ENCODE measurements at regions not wholly inside any gene's neighbourhood (a gene's known extent, or its start where the extent isn't known, plus 50 kb on each side); places are given as distances from the start of the nearest gene placed in this dataset.

DNA sequence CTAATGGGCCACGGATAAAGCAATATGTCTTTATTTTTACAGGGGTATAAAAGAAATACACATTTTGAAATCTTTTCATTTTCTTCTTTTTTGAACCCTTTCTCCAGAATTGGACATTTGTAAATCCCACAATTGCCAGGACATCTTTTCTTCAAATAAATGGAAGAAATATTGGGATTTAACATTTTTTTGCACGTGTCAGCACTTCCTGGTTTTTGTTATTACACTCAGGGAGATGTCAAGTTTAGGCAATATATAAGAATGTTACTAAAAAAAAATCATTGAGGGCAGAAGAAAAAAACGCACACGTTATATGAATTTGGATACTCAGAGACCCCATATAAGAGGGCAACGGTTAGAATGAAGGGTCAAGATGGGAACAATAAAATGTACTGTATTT is 78.3 kb upstream of the TMCO5A start:
- 96% methylated on average over 5 of the region's 5 CpGs for WGBS
- H3K4me1 ChIP-seq (replicated peaks), result no peaks in the 10 kb centered on the region
- no peaks in the 10 kb centered on the region for H3K27me3 ChIP-seq (replicated peaks; ENCODE audit: insufficient read depth)
- no peaks in the 10 kb centered on the region for H3K36me3 ChIP-seq
- DNase-seq (ENCODE audit: low spot score), result no peak
- intact Hi-C loops (cut with DNase I), result no loop called here
- no peak overlapping the region for H3K27ac ChIP-seq
- no peaks in the 10 kb centered on the region for H3K9me3 ChIP-seq
- TF ChIP-seq POLR2A (IDR thresholded peaks at IDR 0.05), result no peak
- TF ChIP-seq POLR2AphosphoS5 (IDR thresholded peaks at IDR 0.05), result no peak
- TF ChIP-seq, protein P1, sequence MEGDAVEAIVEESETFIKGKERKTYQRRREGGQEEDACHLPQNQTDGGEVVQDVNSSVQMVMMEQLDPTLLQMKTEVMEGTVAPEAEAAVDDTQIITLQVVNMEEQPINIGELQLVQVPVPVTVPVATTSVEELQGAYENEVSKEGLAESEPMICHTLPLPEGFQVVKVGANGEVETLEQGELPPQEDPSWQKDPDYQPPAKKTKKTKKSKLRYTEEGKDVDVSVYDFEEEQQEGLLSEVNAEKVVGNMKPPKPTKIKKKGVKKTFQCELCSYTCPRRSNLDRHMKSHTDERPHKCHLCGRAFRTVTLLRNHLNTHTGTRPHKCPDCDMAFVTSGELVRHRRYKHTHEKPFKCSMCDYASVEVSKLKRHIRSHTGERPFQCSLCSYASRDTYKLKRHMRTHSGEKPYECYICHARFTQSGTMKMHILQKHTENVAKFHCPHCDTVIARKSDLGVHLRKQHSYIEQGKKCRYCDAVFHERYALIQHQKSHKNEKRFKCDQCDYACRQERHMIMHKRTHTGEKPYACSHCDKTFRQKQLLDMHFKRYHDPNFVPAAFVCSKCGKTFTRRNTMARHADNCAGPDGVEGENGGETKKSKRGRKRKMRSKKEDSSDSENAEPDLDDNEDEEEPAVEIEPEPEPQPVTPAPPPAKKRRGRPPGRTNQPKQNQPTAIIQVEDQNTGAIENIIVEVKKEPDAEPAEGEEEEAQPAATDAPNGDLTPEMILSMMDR (IDR thresholded peaks at IDR 0.05), result no peak
- no peak overlapping the region for H3K4me3 ChIP-seq

DNA sequence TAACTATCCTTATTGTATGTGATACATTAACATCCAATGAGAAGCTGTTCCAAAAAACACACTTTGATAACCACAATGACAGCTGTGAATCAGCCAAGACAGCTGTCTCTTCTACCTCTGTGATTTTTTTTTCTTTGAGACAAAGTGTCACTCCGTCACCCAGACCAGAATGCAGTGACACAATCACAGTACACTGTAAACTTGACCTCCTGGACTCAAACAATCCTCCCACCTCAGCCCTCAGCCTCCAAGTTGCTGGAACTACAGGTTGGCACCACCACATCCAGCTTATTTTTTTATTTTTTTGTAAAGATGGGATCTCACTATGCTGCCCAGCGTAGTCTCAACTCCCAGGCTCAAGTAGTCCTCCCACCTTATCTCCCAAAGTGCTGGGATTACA is 73.5 kb upstream of the TMCO5A start:
- Histone ChIP-seq H3K9me3 (no peaks in the 10 kb centered on the region), H3K4me1 (replicated peaks) (no peaks in the 10 kb centered on the region), H3K36me3 (no peaks in the 10 kb centered on the region), H3K27ac (no peak overlapping the region), H3K27me3 (replicated peaks; ENCODE audit: insufficient read depth) (no peaks in the 10 kb centered on the region), H3K4me3 (no peak overlapping the region)
- DNase-seq (ENCODE audit: low spot score), result no peak
- WGBS, result 98% methylated on average over 2 of the region's 2 CpGs
- intact Hi-C loops (cut with DNase I), result no loop called here
- TF ChIP-seq, protein P1 (IDR thresholded peaks at IDR 0.05), result no peak
- TF ChIP-seq POLR2AphosphoS5 (IDR thresholded peaks at IDR 0.05), result no peak
- no peak for TF ChIP-seq POLR2A (IDR thresholded peaks at IDR 0.05)

DNA sequence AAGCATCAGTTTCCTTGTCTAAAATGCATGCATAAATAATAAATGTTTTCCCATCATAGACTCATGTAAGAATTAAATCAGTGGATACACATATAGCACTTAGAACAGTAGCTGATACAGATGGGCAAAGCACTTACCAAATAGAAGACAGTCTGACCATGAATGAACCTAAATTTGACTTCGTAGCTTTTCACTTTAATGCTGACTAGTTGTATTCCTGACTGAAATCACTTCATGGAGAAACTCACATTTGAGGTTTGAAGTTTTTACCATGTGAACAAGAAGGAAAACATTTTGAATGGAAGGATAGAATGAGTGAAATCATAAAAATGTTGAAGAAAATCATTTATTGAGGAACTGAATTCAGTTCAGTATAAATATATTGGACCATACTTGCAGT is 68.8 kb upstream of the TMCO5A start:
- no peaks in the 10 kb centered on the region for H3K27me3 ChIP-seq (replicated peaks; ENCODE audit: insufficient read depth)
- 91% methylated on average over 1 of the region's 1 CpG for WGBS
- H3K9me3 ChIP-seq, result no peaks in the 10 kb centered on the region
- intact Hi-C loops (cut with DNase I), result no loop called here
- DNase-seq (ENCODE audit: low spot score), result no peak
- H3K36me3 ChIP-seq, result no peaks in the 10 kb centered on the region
- H3K4me3 ChIP-seq, result no peak overlapping the region
- no peak for TF ChIP-seq POLR2AphosphoS5 (IDR thresholded peaks at IDR 0.05)
- TF ChIP-seq, protein P1 (IDR thresholded peaks at IDR 0.05), result no peak
- TF ChIP-seq POLR2A (IDR thresholded peaks at IDR 0.05), result no peak
- H3K4me1 ChIP-seq (replicated peaks), result no peaks in the 10 kb centered on the region
- H3K27ac ChIP-seq, result no peak overlapping the region

DNA sequence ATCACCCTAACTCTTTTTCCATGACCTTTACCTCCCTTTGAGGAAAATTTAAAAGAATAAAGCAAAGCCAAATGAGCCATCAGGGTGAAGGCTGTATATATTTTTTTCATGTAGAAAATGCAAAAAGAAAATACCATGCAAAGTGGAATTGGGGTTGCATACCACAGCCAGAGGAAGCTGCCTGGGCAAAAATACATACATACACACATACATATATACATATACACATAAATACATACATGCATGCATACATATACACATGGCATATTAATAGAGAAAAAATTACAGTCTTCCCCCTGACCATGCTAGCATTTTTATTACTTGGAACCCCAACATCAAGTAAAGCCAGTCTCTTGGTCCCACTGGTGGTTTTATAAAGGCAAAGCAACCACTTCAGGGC is 63.7 kb upstream of the TMCO5A start:
- no peak for DNase-seq (ENCODE audit: low spot score)
- Histone ChIP-seq H3K27ac (no peak overlapping the region), H3K27me3 (replicated peaks; ENCODE audit: insufficient read depth) (no peaks in the 10 kb centered on the region), H3K4me1 (replicated peaks) (no peaks in the 10 kb centered on the region), H3K36me3 (no peaks in the 10 kb centered on the region), H3K4me3 (no peak overlapping the region), H3K9me3 (no peaks in the 10 kb centered on the region)
- TF ChIP-seq POLR2AphosphoS5 (IDR thresholded peaks at IDR 0.05) (no peak), POLR2A (IDR thresholded peaks at IDR 0.05) (no peak)
- TF ChIP-seq, protein P1 (IDR thresholded peaks at IDR 0.05), result no peak
- intact Hi-C loops (cut with DNase I), result no loop called here

DNA sequence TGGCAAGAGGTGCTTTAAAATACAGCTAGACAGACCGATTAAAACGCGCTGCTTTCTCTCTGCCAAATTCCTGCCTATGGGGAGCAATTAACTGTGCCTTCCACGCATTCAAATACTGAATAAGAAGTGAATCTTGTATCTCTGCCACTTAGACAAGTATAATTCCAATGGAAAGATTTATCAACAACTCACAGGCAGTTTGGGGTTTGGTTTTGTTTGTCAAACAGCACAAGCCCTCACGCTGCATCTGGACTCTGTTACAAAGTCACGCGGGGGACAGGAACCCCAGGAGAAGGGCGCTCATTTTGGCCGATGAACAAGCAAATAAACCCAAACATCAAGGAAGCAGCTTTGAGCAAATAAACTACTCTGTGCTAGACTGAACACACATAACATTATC is 61.8 kb upstream of the TMCO5A start:
- no peaks in the 10 kb centered on the region for H3K9me3 ChIP-seq
- intact Hi-C loops (cut with DNase I), result no loop called here
- H3K4me1 ChIP-seq (replicated peaks), result no peaks in the 10 kb centered on the region
- H3K27ac ChIP-seq, result no peak overlapping the region
- TF ChIP-seq, protein P1 (IDR thresholded peaks at IDR 0.05), result no peak
- TF ChIP-seq POLR2A (IDR thresholded peaks at IDR 0.05) (no peak), POLR2AphosphoS5 (IDR thresholded peaks at IDR 0.05) (no peak)
- 17% methylated on average over 9 of the region's 9 CpGs for WGBS
- H3K4me3 ChIP-seq, result no peak overlapping the region
- no peaks in the 10 kb centered on the region for H3K36me3 ChIP-seq
- no peak for DNase-seq (ENCODE audit: low spot score)
- no peaks in the 10 kb centered on the region for H3K27me3 ChIP-seq (replicated peaks; ENCODE audit: insufficient read depth)

Data from prostate gland (tissue), 2 donors.